WTC11 (cell line): ENCODE measurements at regions not wholly inside any gene's neighbourhood (a gene's known extent, or its start where the extent isn't known, plus 50 kb on each side); places are given as distances from the start of the nearest gene placed in this dataset.

Experiments
- ATAC-seq: fragments of 200-7000 bp; cut with Tn5 transposase; 2 replicates; pipeline ENCODE4 v1.10.0; 2021; ENCODE audit warnings: mild to moderate bottlenecking, moderate library complexity
- CTCF ChIA-PET: fragments of 300-600 bp; sonication (Branson Sonifier 250); formaldehyde crosslinking; loops from one replicate; lab custom pipeline; 2021; ENCODE audit warnings: antibody characterized with exemption; lab: Charles Lee
- POLR2A ChIA-PET: fragments of 350-600 bp; sonication (Branson Sonifier 250); formaldehyde crosslinking; loops from one replicate; lab custom pipeline; 2021; ENCODE audit warnings: antibody characterized with exemption; lab: Charles Lee
- DNase-seq: peaks from one replicate; pipeline ENCODE4 v3.0.0; 2021; ENCODE audit warnings: low spot score
- H3K27ac Mint-ChIP-seq: 2 replicates; pipeline ENCODE4 v1.8.0; 2021; ENCODE audit warnings: mixed read lengths
- H3K27me3 Mint-ChIP-seq: 2 replicates; pipeline ENCODE4 v1.8.0; 2021; ENCODE audit warnings: low read depth, mild to moderate bottlenecking, moderate library complexity, mixed read lengths
- H3K36me3 Mint-ChIP-seq: 2 replicates; pipeline ENCODE4 v1.8.0; 2021; ENCODE audit warnings: mixed read lengths
- H3K4me1 Mint-ChIP-seq: 2 replicates; pipeline ENCODE4 v1.8.0; 2022; ENCODE audit warnings: mixed read lengths
- H3K4me3 Mint-ChIP-seq: 2 replicates; pipeline ENCODE4 v1.8.0; 2021; ENCODE audit warnings: mild to moderate bottlenecking, moderate library complexity, mixed read lengths
- H3K9me3 Mint-ChIP-seq: 2 replicates; pipeline ENCODE4 v1.8.0; 2021; ENCODE audit warnings: mixed read lengths
- E2F5 ChIP-seq: sonication (generic); formaldehyde crosslinking; IDR thresholded peaks from 2 replicates; pipeline ENCODE4 v1.8.1; 2022; ENCODE audit warnings: mild to moderate bottlenecking, moderate library complexity, missing genetic modification reagents
- FOXK1 ChIP-seq: sonication (generic); formaldehyde crosslinking; IDR thresholded peaks from 2 replicates; pipeline ENCODE4 v1.8.0; 2022; ENCODE audit warnings: mild to moderate bottlenecking, moderate library complexity, missing genetic modification reagents
- HMGA2 ChIP-seq: fragments of 250-450 bp; sonication (Bioruptor Pico); IDR thresholded peaks from 2 replicates; pipeline ENCODE4 v1.4.0; 2021; ENCODE audit warnings: mild to moderate bottlenecking, moderate library complexity
- MLX ChIP-seq: sonication (generic); formaldehyde crosslinking; IDR thresholded peaks from 2 replicates; pipeline ENCODE4 v1.8.1; 2023; ENCODE audit warnings: mild to moderate bottlenecking, missing genetic modification reagents, moderate library complexity
- MXD4 ChIP-seq: fragments of 250-450 bp; sonication (Bioruptor Pico); IDR thresholded peaks from 2 replicates; pipeline ENCODE4 v1.8.0; 2021; ENCODE audit warnings: mild to moderate bottlenecking, moderate library complexity, borderline replicate concordance
- PREB ChIP-seq: sonication (generic); formaldehyde crosslinking; IDR thresholded peaks from 2 replicates; pipeline ENCODE4 v1.8.1; 2022; ENCODE audit warnings: mild to moderate bottlenecking, missing genetic modification reagents, moderate library complexity, borderline replicate concordance
- TEAD1 ChIP-seq: sonication (generic); formaldehyde crosslinking; IDR thresholded peaks from 2 replicates; pipeline ENCODE4 v1.8.0; 2022; ENCODE audit warnings: mild to moderate bottlenecking, missing genetic modification reagents
- ZBTB43 ChIP-seq: sonication (generic); formaldehyde crosslinking; IDR thresholded peaks from 2 replicates; pipeline ENCODE4 v1.8.1; 2023; ENCODE audit warnings: mild to moderate bottlenecking, missing genetic modification reagents
- TF ChIP-seq, protein P1 (sequence below): fragments of 250-450 bp; sonication (Bioruptor Pico); IDR thresholded peaks from 2 replicates; pipeline ENCODE4 v1.9.0; 2021; ENCODE audit warnings: mild to moderate bottlenecking, borderline replicate concordance
- TF ChIP-seq, protein P2 (sequence below): fragments of 250-450 bp; sonication (Bioruptor Pico); IDR thresholded peaks from 2 replicates; pipeline ENCODE4 v1.9.0; 2021; ENCODE audit warnings: mild to moderate bottlenecking
- TF ChIP-seq, protein P3 (sequence below): fragments of 200-600 bp; IDR thresholded peaks from 2 replicates; pipeline ENCODE4 v1.8.0; 2022; ENCODE audit warnings: antibody characterized with exemption
- TF ChIP-seq, protein P4 (sequence below): sonication (generic); formaldehyde crosslinking; IDR thresholded peaks from 2 replicates; pipeline ENCODE4 v1.8.1; 2023; ENCODE audit warnings: mild to moderate bottlenecking, missing genetic modification reagents, moderate library complexity

DNA sequence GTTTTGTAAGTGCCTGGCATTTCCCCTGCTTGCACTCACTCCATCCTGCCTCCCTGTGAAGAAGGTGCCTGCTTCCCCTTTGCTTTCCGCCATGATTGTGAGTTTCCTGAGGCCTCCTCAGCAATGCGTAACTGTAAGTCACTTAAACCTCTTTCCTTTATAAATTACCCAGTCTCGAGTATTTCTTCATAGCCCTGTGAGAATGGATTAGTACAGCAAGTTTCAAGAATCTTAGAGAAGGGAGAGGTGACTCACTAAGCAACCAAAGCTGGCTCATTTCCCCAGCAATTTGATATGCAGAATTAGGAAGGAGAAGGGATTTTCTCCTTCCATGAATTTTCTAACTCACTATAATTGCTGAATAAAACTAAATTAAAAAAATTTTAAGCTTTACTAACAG lies 251.0 kb upstream of the FOXG1 start (continued):
- TF ChIP-seq, protein P1, sequence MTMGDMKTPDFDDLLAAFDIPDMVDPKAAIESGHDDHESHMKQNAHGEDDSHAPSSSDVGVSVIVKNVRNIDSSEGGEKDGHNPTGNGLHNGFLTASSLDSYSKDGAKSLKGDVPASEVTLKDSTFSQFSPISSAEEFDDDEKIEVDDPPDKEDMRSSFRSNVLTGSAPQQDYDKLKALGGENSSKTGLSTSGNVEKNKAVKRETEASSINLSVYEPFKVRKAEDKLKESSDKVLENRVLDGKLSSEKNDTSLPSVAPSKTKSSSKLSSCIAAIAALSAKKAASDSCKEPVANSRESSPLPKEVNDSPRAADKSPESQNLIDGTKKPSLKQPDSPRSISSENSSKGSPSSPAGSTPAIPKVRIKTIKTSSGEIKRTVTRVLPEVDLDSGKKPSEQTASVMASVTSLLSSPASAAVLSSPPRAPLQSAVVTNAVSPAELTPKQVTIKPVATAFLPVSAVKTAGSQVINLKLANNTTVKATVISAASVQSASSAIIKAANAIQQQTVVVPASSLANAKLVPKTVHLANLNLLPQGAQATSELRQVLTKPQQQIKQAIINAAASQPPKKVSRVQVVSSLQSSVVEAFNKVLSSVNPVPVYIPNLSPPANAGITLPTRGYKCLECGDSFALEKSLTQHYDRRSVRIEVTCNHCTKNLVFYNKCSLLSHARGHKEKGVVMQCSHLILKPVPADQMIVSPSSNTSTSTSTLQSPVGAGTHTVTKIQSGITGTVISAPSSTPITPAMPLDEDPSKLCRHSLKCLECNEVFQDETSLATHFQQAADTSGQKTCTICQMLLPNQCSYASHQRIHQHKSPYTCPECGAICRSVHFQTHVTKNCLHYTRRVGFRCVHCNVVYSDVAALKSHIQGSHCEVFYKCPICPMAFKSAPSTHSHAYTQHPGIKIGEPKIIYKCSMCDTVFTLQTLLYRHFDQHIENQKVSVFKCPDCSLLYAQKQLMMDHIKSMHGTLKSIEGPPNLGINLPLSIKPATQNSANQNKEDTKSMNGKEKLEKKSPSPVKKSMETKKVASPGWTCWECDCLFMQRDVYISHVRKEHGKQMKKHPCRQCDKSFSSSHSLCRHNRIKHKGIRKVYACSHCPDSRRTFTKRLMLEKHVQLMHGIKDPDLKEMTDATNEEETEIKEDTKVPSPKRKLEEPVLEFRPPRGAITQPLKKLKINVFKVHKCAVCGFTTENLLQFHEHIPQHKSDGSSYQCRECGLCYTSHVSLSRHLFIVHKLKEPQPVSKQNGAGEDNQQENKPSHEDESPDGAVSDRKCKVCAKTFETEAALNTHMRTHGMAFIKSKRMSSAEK (CRISPR knock-in tag): no peak
- no peak for TF ChIP-seq FOXK1 (CRISPR knock-in tag)

GRCh38 chr14:28536889-28537288 lies 229.7 kb upstream of the FOXG1 start:
- DNase-seq (no peak), ATAC-seq (no peak)
- Mint-ChIP-seq H3K36me3 (peaks cover 22% of the 10 kb centered on the region), H3K27me3 (peaks cover 12% of the 10 kb centered on the region), H3K9me3 (peaks cover 37% of the 10 kb centered on the region), H3K4me1 (no peaks in the 10 kb centered on the region), H3K27ac (no peak overlapping the region), H3K4me3 (no peak overlapping the region)
- ChIA-PET CTCF (no interaction called here), POLR2A (no interaction called here)
- no peak for TF ChIP-seq TEAD1 (CRISPR knock-in tag)

DNA sequence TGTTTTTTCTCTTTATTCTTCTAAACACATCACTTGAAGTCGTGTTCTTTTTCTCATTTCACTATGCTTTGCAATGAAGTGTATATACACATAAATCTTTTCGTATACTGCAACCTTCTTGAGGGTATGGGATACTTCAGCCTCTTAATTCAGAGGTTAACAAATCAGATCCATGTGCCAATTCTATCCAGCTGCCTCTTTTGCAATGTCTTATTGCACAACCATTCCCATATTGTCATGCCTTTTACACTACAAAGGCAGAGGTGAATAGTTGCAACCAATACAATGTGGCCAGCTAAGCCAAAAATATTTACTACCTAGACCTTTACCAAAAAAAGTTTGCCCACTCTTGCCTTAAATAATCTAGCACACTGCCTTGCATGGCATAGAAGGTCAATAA lies 224.5 kb upstream of the FOXG1 start:
- Mint-ChIP-seq H3K9me3 (peaks cover 48% of the 10 kb centered on the region), H3K27ac (no peak overlapping the region), H3K27me3 (0 out of 2 replicates have a peak, but pooled peaks cover 5% of the 10 kb centered on the region), H3K4me1 (no peaks in the 10 kb centered on the region), H3K4me3 (no peak overlapping the region), H3K36me3 (peaks cover 33% of the 10 kb centered on the region)
- no peak for TF ChIP-seq PREB
- TF ChIP-seq, protein P2, sequence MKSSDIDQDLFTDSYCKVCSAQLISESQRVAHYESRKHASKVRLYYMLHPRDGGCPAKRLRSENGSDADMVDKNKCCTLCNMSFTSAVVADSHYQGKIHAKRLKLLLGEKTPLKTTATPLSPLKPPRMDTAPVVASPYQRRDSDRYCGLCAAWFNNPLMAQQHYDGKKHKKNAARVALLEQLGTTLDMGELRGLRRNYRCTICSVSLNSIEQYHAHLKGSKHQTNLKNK (CRISPR knock-in tag): no peak
- no peak for TF ChIP-seq MLX (CRISPR knock-in tag)
- no peak for TF ChIP-seq E2F5
- TF ChIP-seq, protein P3, sequence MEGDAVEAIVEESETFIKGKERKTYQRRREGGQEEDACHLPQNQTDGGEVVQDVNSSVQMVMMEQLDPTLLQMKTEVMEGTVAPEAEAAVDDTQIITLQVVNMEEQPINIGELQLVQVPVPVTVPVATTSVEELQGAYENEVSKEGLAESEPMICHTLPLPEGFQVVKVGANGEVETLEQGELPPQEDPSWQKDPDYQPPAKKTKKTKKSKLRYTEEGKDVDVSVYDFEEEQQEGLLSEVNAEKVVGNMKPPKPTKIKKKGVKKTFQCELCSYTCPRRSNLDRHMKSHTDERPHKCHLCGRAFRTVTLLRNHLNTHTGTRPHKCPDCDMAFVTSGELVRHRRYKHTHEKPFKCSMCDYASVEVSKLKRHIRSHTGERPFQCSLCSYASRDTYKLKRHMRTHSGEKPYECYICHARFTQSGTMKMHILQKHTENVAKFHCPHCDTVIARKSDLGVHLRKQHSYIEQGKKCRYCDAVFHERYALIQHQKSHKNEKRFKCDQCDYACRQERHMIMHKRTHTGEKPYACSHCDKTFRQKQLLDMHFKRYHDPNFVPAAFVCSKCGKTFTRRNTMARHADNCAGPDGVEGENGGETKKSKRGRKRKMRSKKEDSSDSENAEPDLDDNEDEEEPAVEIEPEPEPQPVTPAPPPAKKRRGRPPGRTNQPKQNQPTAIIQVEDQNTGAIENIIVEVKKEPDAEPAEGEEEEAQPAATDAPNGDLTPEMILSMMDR: no peak
- TF ChIP-seq MXD4 (CRISPR knock-in tag): no peak
- TF ChIP-seq HMGA2 (CRISPR knock-in tag): no peak
- no peak for TF ChIP-seq ZBTB43 (CRISPR knock-in tag)
- TF ChIP-seq TEAD1 (CRISPR knock-in tag): no peak
- TF ChIP-seq, protein P4, sequence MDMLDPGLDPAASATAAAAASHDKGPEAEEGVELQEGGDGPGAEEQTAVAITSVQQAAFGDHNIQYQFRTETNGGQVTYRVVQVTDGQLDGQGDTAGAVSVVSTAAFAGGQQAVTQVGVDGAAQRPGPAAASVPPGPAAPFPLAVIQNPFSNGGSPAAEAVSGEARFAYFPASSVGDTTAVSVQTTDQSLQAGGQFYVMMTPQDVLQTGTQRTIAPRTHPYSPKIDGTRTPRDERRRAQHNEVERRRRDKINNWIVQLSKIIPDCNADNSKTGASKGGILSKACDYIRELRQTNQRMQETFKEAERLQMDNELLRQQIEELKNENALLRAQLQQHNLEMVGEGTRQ (CRISPR knock-in tag): no peak
- CTCF ChIA-PET: no interaction called here
- POLR2A ChIA-PET: no interaction called here
- DNase-seq (no peak), ATAC-seq (no peak)
